ENCODE measurements at regions not wholly inside any gene's neighbourhood (a gene's known extent, or its start where the extent isn't known, plus 50 kb on each side); places are given as distances from the start of the nearest gene placed in this dataset.
"Not testable (repeated sequence)": the region's sequence is repeated elsewhere in the genome, so short reads cannot be mapped to it uniquely, and the experiment has no call there.

DNA sequence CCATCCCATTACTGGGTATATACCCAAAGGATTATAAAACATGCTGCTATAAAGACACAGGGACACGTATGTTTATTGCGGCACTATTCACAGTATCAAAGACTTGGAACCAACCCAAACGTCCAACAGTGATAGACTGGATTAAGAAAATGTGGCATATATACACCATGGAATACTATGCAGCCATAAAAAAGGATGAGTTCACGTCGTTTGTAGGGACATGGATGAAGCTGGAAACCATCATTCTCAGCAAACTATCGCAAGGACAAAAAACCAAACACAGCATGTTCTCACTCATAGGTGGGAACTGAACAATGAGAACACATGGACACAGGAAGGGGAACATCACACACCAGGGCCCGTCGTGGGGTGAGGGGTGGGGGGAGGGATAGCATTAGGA is 106.1 kb downstream of the CHD1L start:
- H3K4me3 Mint-ChIP-seq; ATAC-seq (ENCODE audit: low read depth); H3K36me3 ChIP-seq (replicated peaks in 1 of 2; ENCODE audit: control extremely low read depth in 1 of 2, control insufficient read depth in 1 of 2, extremely low read depth in 1 of 2, insufficient read depth in 2 of 2, low read length in 1 of 2); H3K27ac ChIP-seq (ENCODE audit: low read length in 2 of 2); H3K9me3 Mint-ChIP-seq (ENCODE audit: insufficient read depth); intact Hi-C loops (cut with micrococcal nuclease); H2AFZ ChIP-seq (ENCODE audit: insufficient read depth, low read depth, low read length, poor library complexity, severe bottlenecking); H3K4me2 ChIP-seq (replicated peaks; ENCODE audit: low read depth, low read length, poor library complexity, severe bottlenecking); H3K4me3 ChIP-seq (ENCODE audit: control extremely low read depth in 1 of 5, extremely low read depth in 1 of 5, insufficient read depth in 1 of 5, low read depth in 2 of 5, low read length in 4 of 5); H4K20me1 ChIP-seq (ENCODE audit: control insufficient read depth, insufficient read depth, low read length, poor library complexity, severe bottlenecking); POLR2A ChIA-PET; H3K79me2 ChIP-seq (ENCODE audit: control insufficient read depth, insufficient read depth, low read length); H3K27me3 ChIP-seq (replicated peaks in 1 of 4; ENCODE audit: control extremely low read depth in 1 of 4, control insufficient read depth in 3 of 4, insufficient read depth in 4 of 4, low read length in 3 of 4); H3K9ac ChIP-seq (ENCODE audit: low read length); DNase-seq; H3K4me1 Mint-ChIP-seq; H3K4me1 ChIP-seq (ENCODE audit: control insufficient read depth in 2 of 2, insufficient read depth in 2 of 2, low read length in 2 of 2); H3K9me3 ChIP-seq (ENCODE audit: control extremely low read depth in 1 of 3, control insufficient read depth in 2 of 3, insufficient read depth in 1 of 3, low read length in 2 of 3); H3K27ac Mint-ChIP-seq; CTCF ChIA-PET: not testable (repeated sequence)
- peaks cover 29% of the 10 kb centered on the region for H3K27me3 Mint-ChIP-seq
- no CpG with 5 or more reads among the region's 8 CpGs for WGBS (ENCODE audit: insufficient coverage)

DNA sequence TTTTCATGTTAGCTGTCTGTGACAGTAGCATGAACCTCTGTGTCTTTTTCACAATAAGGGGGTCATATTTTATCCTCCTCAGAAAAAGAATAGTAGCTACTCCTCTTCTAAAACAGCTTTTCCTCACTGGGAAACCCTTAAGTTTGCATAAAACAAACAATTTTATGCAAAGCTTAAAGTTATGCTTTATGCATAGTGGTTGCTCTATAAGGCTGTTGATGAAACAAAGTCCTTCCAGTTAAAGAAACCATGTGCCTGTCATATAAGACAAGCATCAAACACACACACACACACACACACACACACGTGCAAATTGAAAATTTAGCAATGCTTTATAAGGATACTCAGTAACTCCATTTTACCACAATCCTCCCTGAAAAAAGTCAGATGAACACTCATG is 107.0 kb downstream of the CHD1L start:
- H3K4me1 ChIP-seq (ENCODE audit: control insufficient read depth in 2 of 2, insufficient read depth in 2 of 2, low read length in 2 of 2), result no peaks in the 10 kb centered on the region
- WGBS (ENCODE audit: insufficient coverage), result 83% methylated on average over 1 of the region's 1 CpG
- no peak overlapping the region for H3K9ac ChIP-seq (ENCODE audit: low read length)
- no peak overlapping the region for H3K4me3 Mint-ChIP-seq
- no peak overlapping the region for H3K27ac ChIP-seq (ENCODE audit: low read length in 2 of 2)
- H4K20me1 ChIP-seq (ENCODE audit: control insufficient read depth, insufficient read depth, low read length, poor library complexity, severe bottlenecking), result no peaks in the 10 kb centered on the region
- CTCF ChIA-PET, result no interaction called here
- H3K27me3 Mint-ChIP-seq, result peaks cover 23% of the 10 kb centered on the region
- no peaks in the 10 kb centered on the region for H3K36me3 ChIP-seq (replicated peaks in 1 of 2; ENCODE audit: control extremely low read depth in 1 of 2, control insufficient read depth in 1 of 2, extremely low read depth in 1 of 2, insufficient read depth in 2 of 2, low read length in 1 of 2)
- H3K4me1 Mint-ChIP-seq, result no peaks in the 10 kb centered on the region
- no peak overlapping the region for H3K27ac Mint-ChIP-seq
- intact Hi-C loops (cut with micrococcal nuclease), result no loop called here
- DNase-seq, result no peak
- no peaks in the 10 kb centered on the region for H3K79me2 ChIP-seq (ENCODE audit: control insufficient read depth, insufficient read depth, low read length)
- H3K4me3 ChIP-seq (ENCODE audit: control extremely low read depth in 1 of 5, extremely low read depth in 1 of 5, insufficient read depth in 1 of 5, low read depth in 2 of 5, low read length in 4 of 5), result no peak overlapping the region
- TF ChIP-seq EZH2 (IDR thresholded peaks at IDR 0.05; ENCODE audit: borderline replicate concordance, insufficient read depth, low read depth, low read length, poor library complexity, severe bottlenecking), result no peak
- TF ChIP-seq, protein P1, sequence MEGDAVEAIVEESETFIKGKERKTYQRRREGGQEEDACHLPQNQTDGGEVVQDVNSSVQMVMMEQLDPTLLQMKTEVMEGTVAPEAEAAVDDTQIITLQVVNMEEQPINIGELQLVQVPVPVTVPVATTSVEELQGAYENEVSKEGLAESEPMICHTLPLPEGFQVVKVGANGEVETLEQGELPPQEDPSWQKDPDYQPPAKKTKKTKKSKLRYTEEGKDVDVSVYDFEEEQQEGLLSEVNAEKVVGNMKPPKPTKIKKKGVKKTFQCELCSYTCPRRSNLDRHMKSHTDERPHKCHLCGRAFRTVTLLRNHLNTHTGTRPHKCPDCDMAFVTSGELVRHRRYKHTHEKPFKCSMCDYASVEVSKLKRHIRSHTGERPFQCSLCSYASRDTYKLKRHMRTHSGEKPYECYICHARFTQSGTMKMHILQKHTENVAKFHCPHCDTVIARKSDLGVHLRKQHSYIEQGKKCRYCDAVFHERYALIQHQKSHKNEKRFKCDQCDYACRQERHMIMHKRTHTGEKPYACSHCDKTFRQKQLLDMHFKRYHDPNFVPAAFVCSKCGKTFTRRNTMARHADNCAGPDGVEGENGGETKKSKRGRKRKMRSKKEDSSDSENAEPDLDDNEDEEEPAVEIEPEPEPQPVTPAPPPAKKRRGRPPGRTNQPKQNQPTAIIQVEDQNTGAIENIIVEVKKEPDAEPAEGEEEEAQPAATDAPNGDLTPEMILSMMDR (IDR thresholded peaks at IDR 0.05), result no peak
- no peak for ATAC-seq (ENCODE audit: low read depth)
- H3K9me3 Mint-ChIP-seq (ENCODE audit: insufficient read depth), result peaks cover under 1% of the 10 kb centered on the region
- no peak overlapping the region for H3K4me2 ChIP-seq (replicated peaks; ENCODE audit: low read depth, low read length, poor library complexity, severe bottlenecking)
- H3K27me3 ChIP-seq (replicated peaks in 1 of 4; ENCODE audit: control extremely low read depth in 1 of 4, control insufficient read depth in 3 of 4, insufficient read depth in 4 of 4, low read length in 3 of 4), result no peaks in the 10 kb centered on the region
- peaks cover 0 to 1% (median 0%) of the 10 kb centered on the region in 3 donors for H3K9me3 ChIP-seq (ENCODE audit: control extremely low read depth in 1 of 3, control insufficient read depth in 2 of 3, insufficient read depth in 1 of 3, low read length in 2 of 3)
- POLR2A ChIA-PET, result no interaction called here
- no peak overlapping the region for H2AFZ ChIP-seq (ENCODE audit: insufficient read depth, low read depth, low read length, poor library complexity, severe bottlenecking)

Data from B cell (primary cell).